ENCODE measurements at regions not wholly inside any gene's neighbourhood (a gene's known extent, or its start where the extent isn't known, plus 50 kb on each side); places are given as distances from the start of the nearest gene placed in this dataset.
A peak's percentile ranks its signal among the peaks of the same experiment; 100 is the strongest.

DNA sequence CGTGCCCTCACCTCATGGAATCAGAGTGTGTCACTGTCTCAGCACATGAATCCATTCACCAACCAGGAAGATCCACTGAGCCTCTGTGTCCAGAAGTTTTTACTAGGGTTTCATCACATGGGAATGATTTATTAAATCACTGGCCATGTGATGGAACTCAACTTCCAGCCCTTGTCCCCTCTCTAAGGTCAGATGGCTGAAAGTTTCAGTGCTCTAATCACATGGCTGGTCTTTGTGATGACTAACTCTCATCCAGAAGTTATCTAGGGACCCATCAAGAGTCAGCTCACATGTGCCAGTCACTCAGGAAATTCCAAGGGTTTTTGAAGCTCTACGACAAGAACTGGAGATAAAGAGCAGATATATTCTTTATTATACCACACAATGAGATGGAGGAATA lies 140.5 kb upstream of the GYPC start:
- TF ChIP-seq, protein P1, sequence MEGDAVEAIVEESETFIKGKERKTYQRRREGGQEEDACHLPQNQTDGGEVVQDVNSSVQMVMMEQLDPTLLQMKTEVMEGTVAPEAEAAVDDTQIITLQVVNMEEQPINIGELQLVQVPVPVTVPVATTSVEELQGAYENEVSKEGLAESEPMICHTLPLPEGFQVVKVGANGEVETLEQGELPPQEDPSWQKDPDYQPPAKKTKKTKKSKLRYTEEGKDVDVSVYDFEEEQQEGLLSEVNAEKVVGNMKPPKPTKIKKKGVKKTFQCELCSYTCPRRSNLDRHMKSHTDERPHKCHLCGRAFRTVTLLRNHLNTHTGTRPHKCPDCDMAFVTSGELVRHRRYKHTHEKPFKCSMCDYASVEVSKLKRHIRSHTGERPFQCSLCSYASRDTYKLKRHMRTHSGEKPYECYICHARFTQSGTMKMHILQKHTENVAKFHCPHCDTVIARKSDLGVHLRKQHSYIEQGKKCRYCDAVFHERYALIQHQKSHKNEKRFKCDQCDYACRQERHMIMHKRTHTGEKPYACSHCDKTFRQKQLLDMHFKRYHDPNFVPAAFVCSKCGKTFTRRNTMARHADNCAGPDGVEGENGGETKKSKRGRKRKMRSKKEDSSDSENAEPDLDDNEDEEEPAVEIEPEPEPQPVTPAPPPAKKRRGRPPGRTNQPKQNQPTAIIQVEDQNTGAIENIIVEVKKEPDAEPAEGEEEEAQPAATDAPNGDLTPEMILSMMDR (IDR thresholded peaks at IDR 0.05; ENCODE audit: borderline replicate concordance, insufficient read depth, low read depth, low read length) = no peak
- H3K4me3 ChIP-seq (ENCODE audit: low read depth, low read length) = no peak overlapping the region

- TF ChIP-seq, protein P1 (IDR thresholded peaks at IDR 0.05; ENCODE audit: borderline replicate concordance, insufficient read depth, low read depth, low read length) = no peak
- no peak overlapping the region for H3K4me3 ChIP-seq (ENCODE audit: low read depth, low read length)
Observed at GRCh38 chr2:126518196-126518595, 137.8 kb upstream of the GYPC start.

DNA sequence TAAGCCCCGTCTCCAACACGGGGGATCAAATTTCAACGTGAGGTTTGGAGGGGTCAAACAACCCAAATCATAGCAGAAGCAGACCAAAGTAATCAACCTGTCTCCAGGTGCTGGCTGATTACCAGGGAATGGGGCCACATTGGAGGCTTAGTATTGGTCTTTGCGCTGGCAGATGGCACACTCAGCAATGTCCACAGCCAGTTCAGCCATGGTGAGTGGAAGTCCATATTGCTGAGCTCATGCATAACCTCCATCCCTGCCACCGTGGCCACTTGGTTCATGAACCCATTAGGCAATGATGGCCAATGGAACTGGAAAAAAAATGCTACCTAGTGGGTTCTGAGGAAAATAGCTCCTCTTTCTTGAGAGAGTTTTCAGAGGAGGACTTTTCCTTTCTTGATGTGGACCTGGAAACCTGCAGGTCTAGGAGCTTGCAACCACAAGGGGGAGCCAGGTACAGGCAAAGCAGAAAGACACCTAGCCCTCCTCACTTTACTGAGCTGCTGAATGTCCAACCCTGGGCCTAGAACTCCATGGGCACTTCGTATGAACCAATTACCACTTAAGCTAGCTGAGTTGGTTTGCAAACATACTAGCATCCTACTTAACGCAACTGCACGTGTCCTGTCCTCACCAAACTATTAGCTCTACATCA lies 128.0 kb upstream of the GYPC start:
- H3K4me3 ChIP-seq (ENCODE audit: low read depth, low read length) = no peak overlapping the region
- TF ChIP-seq, protein P1 (IDR thresholded peaks at IDR 0.05; ENCODE audit: borderline replicate concordance, insufficient read depth, low read depth, low read length) = peak; percentile 82

- H3K4me3 ChIP-seq (ENCODE audit: low read depth, low read length) = no peak overlapping the region
- TF ChIP-seq, protein P1 (IDR thresholded peaks at IDR 0.05; ENCODE audit: borderline replicate concordance, insufficient read depth, low read depth, low read length) = no peak
Observed at GRCh38 chr2:126531029-126531428, 124.9 kb upstream of the GYPC start.

DNA sequence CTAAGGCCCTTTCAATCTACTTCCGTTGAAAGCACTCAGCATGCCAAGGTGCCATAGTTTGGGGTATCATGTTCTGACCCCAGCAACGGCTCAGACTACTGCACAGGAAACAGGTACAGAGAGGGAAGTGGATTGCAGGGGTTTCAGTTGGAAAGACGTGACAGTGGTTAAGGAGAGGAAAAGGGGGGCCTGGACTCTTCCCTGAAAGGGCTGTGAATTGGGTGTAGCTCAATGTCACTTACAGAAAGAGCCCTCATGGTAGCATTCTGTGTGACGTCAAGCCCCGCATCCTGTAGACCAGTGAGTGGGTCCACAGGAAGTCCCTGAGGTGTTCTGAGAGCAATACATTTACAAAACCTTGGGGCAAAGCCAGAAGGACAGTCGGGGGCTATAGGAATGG lies 121.5 kb upstream of the GYPC start:
- TF ChIP-seq, protein P1 (IDR thresholded peaks at IDR 0.05; ENCODE audit: borderline replicate concordance, insufficient read depth, low read depth, low read length) = no peak
- H3K4me3 ChIP-seq (ENCODE audit: low read depth, low read length) = no peak overlapping the region

- no peak overlapping the region for H3K4me3 ChIP-seq (ENCODE audit: low read depth, low read length)
- TF ChIP-seq, protein P1 (IDR thresholded peaks at IDR 0.05; ENCODE audit: borderline replicate concordance, insufficient read depth, low read depth, low read length) = no peak
Observed at GRCh38 chr2:126535408-126535807, 120.5 kb upstream of the GYPC start.

DNA sequence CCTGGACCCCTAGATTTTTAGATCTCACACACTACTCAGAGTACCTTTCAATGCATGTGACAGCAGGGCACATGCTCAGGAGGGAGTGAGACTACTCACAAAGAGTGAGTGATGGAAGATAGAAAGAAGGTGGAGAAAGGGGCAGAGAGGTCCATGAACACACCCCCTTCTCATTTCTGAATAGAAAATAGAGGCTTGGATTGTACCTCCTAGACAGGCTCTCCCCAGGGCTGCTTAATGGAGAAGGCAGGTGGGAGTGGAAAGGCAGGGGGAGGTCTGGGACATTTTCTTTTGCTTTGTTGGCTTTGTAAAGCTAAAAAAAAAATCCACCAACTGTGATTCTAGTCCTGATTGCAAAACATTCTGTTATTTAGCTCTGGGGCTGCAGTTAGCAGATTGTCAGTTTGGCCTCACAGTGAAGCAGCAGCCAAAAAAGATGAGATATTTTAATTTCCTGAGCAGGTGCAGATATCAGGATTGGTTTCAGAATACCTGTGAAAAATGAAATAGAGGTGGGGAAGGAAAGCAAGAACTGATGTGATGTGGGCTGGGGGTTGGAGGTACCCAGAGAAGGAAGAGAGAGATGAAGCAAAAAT lies 119.3 kb upstream of the GYPC start:
- TF ChIP-seq, protein P1 (IDR thresholded peaks at IDR 0.05; ENCODE audit: borderline replicate concordance, insufficient read depth, low read depth, low read length) = no peak
- H3K4me3 ChIP-seq (ENCODE audit: low read depth, low read length) = no peak overlapping the region
